ENCODE measurements at regions not wholly inside any gene's neighbourhood (a gene's known extent, or its start where the extent isn't known, plus 50 kb on each side); places are given as distances from the start of the nearest gene placed in this dataset.

DNA sequence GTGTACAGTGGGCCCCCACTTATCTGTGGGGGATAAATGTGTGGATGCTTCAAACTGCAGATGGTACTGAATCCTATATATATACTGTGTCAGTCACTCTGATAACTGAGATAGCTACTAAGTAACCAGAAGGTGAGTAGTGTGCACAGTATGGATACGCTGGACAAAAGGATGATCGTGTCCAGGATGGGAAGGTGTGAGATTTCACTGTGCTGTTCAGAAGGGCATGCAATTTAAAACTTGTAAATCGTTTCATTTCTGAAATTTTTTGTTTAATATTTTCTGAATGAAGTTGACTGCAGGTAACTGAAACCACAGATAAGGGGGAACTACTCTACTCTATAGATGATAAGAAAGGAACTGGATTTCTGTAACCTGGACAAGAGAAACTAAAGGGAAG, 52.1 kb upstream of the SESN3 start:
- TF ChIP-seq CTCF (conservative IDR thresholded peaks at IDR 0.05; ENCODE audit: low read depth, low read length) (no peak), EZH2 (IDR thresholded peaks at IDR 0.05; ENCODE audit: borderline replicate concordance, low read depth, low read length, poor library complexity, severe bottlenecking) (no peak)

Measured in A673 (cell line).